Stomach smooth muscle (tissue), 2 donors: ENCODE measurements at regions not wholly inside any gene's neighbourhood (a gene's known extent, or its start where the extent isn't known, plus 50 kb on each side); places are given as distances from the start of the nearest gene placed in this dataset.

Experiments used
- H3K27ac ChIP-seq: one replicate; pipeline ENCODE4 v1.7.0; 2013; ENCODE audit warnings: mild to moderate bottlenecking, low read length, inconsistent platforms
- H3K27me3 ChIP-seq, 2 donors: one replicate each; pipeline ENCODE4 v1.7.0; 2013; ENCODE audit warnings: low read length in 2 of 2; ENCODE audit not compliant: insufficient read depth in 2 of 2, control insufficient read depth in 1 of 2
- H3K36me3 ChIP-seq, 2 donors: one replicate each; pipeline ENCODE4 v1.7.0; 2013; ENCODE audit warnings: low read length in 2 of 2; ENCODE audit not compliant: control insufficient read depth in 2 of 2, insufficient read depth in 2 of 2
- H3K4me1 ChIP-seq: one replicate; pipeline ENCODE4 v1.7.0; 2013; ENCODE audit warnings: low read length; ENCODE audit not compliant: control insufficient read depth, insufficient read depth
- H3K4me3 ChIP-seq, 2 donors: one replicate each; pipeline ENCODE4 v1.7.0; 2013; ENCODE audit warnings: low read length in 2 of 2
- H3K9ac ChIP-seq, 2 donors: one replicate each; pipeline ENCODE4 v1.7.0; 2013; ENCODE audit warnings: low read length in 2 of 2, mild to moderate bottlenecking in 1 of 2
- H3K9me3 ChIP-seq, 2 donors: one replicate each; pipeline ENCODE4 v1.7.0; 2013; ENCODE audit warnings: low read length in 2 of 2; ENCODE audit not compliant: control insufficient read depth in 2 of 2
- donor health status: healthy.
- donor health status: Pancreatic carcinoma.

- Histone ChIP-seq H3K36me3 (no peaks in the 10 kb centered on the region), H3K9ac (no peak overlapping the region), H3K27ac (no peak overlapping the region), H3K4me3 (no peak overlapping the region), H3K9me3 (no peaks in the 10 kb centered on the region), H3K4me1 (no peaks in the 10 kb centered on the region), H3K27me3 (no peaks in the 10 kb centered on the region)
Measured at GRCh38 chr3:24722087-24722486, 227.4 kb upstream of the THRB start.

GRCh38 chr3:24725514-24726255 lies 231.0 kb upstream of the THRB start:
- Histone ChIP-seq H3K27ac (no peak overlapping the region), H3K4me3 (no peak overlapping the region), H3K27me3 (no peaks in the 10 kb centered on the region), H3K9me3 (no peaks in the 10 kb centered on the region), H3K36me3 (no peaks in the 10 kb centered on the region), H3K4me1 (no peaks in the 10 kb centered on the region), H3K9ac (no peak overlapping the region)

- H3K27ac ChIP-seq, result no peak overlapping the region
- H3K4me1 ChIP-seq, result no peaks in the 10 kb centered on the region
- no peaks in the 10 kb centered on the region for H3K27me3 ChIP-seq
Measured at GRCh38 chr3:24726423-24726822, 231.8 kb upstream of the THRB start.

GRCh38 chr3:24730173-24730572 lies 235.5 kb upstream of the THRB start:
- Histone ChIP-seq H3K9ac (no peak overlapping the region), H3K27me3 (no peaks in the 10 kb centered on the region), H3K9me3 (no peaks in the 10 kb centered on the region), H3K4me3 (no peak overlapping the region), H3K27ac (no peak overlapping the region), H3K4me1 (no peaks in the 10 kb centered on the region), H3K36me3 (no peaks in the 10 kb centered on the region)

More at GRCh38 chr3:24726423-24726822, 231.8 kb upstream of the THRB start:
- H3K9ac ChIP-seq, result no peak overlapping the region
- H3K4me3 ChIP-seq, result no peak overlapping the region
- no peaks in the 10 kb centered on the region for H3K36me3 ChIP-seq
- no peaks in the 10 kb centered on the region for H3K9me3 ChIP-seq

GRCh38 chr3:24734019-24734418 lies 239.4 kb upstream of the THRB start:
- Histone ChIP-seq H3K27me3 (no peaks in the 10 kb centered on the region), H3K9ac (no peak overlapping the region), H3K27ac (no peak overlapping the region), H3K36me3 (no peaks in the 10 kb centered on the region), H3K4me1 (no peaks in the 10 kb centered on the region), H3K4me3 (no peak overlapping the region), H3K9me3 (no peaks in the 10 kb centered on the region)

- no peaks in the 10 kb centered on the region for H3K9me3 ChIP-seq
- no peaks in the 10 kb centered on the region for H3K36me3 ChIP-seq
- H3K27me3 ChIP-seq, result no peaks in the 10 kb centered on the region
- H3K4me3 ChIP-seq, result no peak overlapping the region
- H3K9ac ChIP-seq, result no peak overlapping the region
- no peak overlapping the region for H3K27ac ChIP-seq
- H3K4me1 ChIP-seq, result no peaks in the 10 kb centered on the region
Measured at GRCh38 chr3:24736701-24737100, 242.1 kb upstream of the THRB start.

- H3K9ac ChIP-seq, result no peak overlapping the region
- H3K36me3 ChIP-seq, result no peaks in the 10 kb centered on the region
- H3K9me3 ChIP-seq, result no peaks in the 10 kb centered on the region
- H3K27ac ChIP-seq, result no peak overlapping the region
- no peaks in the 10 kb centered on the region for H3K4me1 ChIP-seq
- H3K27me3 ChIP-seq, result no peaks in the 10 kb centered on the region
- no peak overlapping the region for H3K4me3 ChIP-seq
Measured at GRCh38 chr3:24740326-24740725, 245.7 kb upstream of the THRB start.

- Histone ChIP-seq H3K9ac (no peak overlapping the region), H3K27me3 (no peaks in the 10 kb centered on the region), H3K4me1 (no peaks in the 10 kb centered on the region), H3K27ac (no peak overlapping the region), H3K36me3 (no peaks in the 10 kb centered on the region), H3K4me3 (no peak overlapping the region), H3K9me3 (no peaks in the 10 kb centered on the region)
Measured at GRCh38 chr3:24741506-24741905, 246.9 kb upstream of the THRB start.

GRCh38 chr3:24748520-24748919 lies 253.9 kb upstream of the THRB start:
- H3K36me3 ChIP-seq, result no peaks in the 10 kb centered on the region
- no peak overlapping the region for H3K4me3 ChIP-seq
- no peaks in the 10 kb centered on the region for H3K27me3 ChIP-seq
- H3K4me1 ChIP-seq, result no peaks in the 10 kb centered on the region
- H3K27ac ChIP-seq, result no peak overlapping the region
- H3K9me3 ChIP-seq, result no peaks in the 10 kb centered on the region
- no peak overlapping the region for H3K9ac ChIP-seq

GRCh38 chr3:24751020-24751419 lies 256.4 kb upstream of the THRB start:
- Histone ChIP-seq H3K9me3 (no peaks in the 10 kb centered on the region), H3K36me3 (no peaks in the 10 kb centered on the region), H3K4me1 (no peaks in the 10 kb centered on the region), H3K27ac (no peak overlapping the region), H3K4me3 (no peak overlapping the region), H3K9ac (no peak overlapping the region), H3K27me3 (no peaks in the 10 kb centered on the region)

GRCh38 chr3:24756101-24756888 lies 261.6 kb upstream of the THRB start:
- H3K4me1 ChIP-seq, result no peaks in the 10 kb centered on the region

More at GRCh38 chr3:24756101-24756888, 261.6 kb upstream of the THRB start:
- no peaks in the 10 kb centered on the region for H3K36me3 ChIP-seq
- no peak overlapping the region for H3K4me3 ChIP-seq
- H3K9me3 ChIP-seq, result no peaks in the 10 kb centered on the region
- no peak overlapping the region for H3K9ac ChIP-seq
- H3K27ac ChIP-seq, result no peak overlapping the region
- H3K27me3 ChIP-seq, result no peaks in the 10 kb centered on the region
